Fibroblast of lung (primary cell): ENCODE measurements at regions not wholly inside any gene's neighbourhood (a gene's known extent, or its start where the extent isn't known, plus 50 kb on each side); places are given as distances from the start of the nearest gene placed in this dataset.

Source experiments
- DNase-seq, 2 donors: peaks; one replicate each; pipeline versions ENCODE4 v3.0.0 to v3.0.0-alpha.2; 2010; ENCODE audit warnings: low read depth in 2 of 2
- H2AFZ ChIP-seq: 2 replicates; pipeline ENCODE4 v1.5.1; 2012; ENCODE audit warnings: low read length, control low read depth, inconsistent platforms
- H3K27ac ChIP-seq: 2 replicates; pipeline ENCODE4 v1.5.1; 2011; ENCODE audit warnings: low read length, control low read depth; ENCODE audit not compliant: insufficient read depth
- H3K27me3 ChIP-seq: 2 replicates; pipeline ENCODE4 v1.5.1; 2011; ENCODE audit warnings: mild to moderate bottlenecking, low read length; ENCODE audit not compliant: control insufficient read depth, insufficient read depth
- H3K36me3 ChIP-seq: 2 replicates; pipeline ENCODE4 v1.5.1; 2011; ENCODE audit warnings: low read length; ENCODE audit not compliant: control insufficient read depth, insufficient read depth
- H3K4me1 ChIP-seq: 2 replicates; pipeline ENCODE4 v1.5.1; 2011; ENCODE audit warnings: low read length; ENCODE audit not compliant: control insufficient read depth, insufficient read depth; ENCODE audit errors: extremely low read depth
- H3K4me2 ChIP-seq: 2 replicates; pipeline ENCODE4 v1.5.1; 2011; ENCODE audit warnings: low read length, control low read depth; ENCODE audit not compliant: insufficient read depth; ENCODE audit errors: extremely low read depth
- H3K4me3 ChIP-seq, 4 experiments: fragments of 200-600 bp in 1 of 4; sonication (generic) in 1 of 4; replicated peaks in 1 of 4; 2 replicates each; pipeline ENCODE4 v1.5.1; 2011 to 2016; ENCODE audit warnings: low read length in 4 of 4, low read depth in 3 of 4, mild to moderate bottlenecking in 3 of 4, control low read depth in 2 of 4, inconsistent platforms in 1 of 4, mixed read lengths in 1 of 4; ENCODE audit not compliant: insufficient read depth in 1 of 4; ENCODE audit errors: control extremely low read depth in 1 of 4
- H3K79me2 ChIP-seq: 2 replicates; pipeline ENCODE4 v1.5.1; 2012; ENCODE audit warnings: mild to moderate bottlenecking, low read length, inconsistent platforms; ENCODE audit not compliant: control insufficient read depth, insufficient read depth
- H3K9ac ChIP-seq: 2 replicates; pipeline ENCODE4 v1.5.1; 2011; ENCODE audit warnings: mild to moderate bottlenecking, low read length, control low read depth; ENCODE audit not compliant: insufficient read depth
- H3K9me3 ChIP-seq: 2 replicates; pipeline ENCODE4 v1.5.1; 2012; ENCODE audit warnings: low read depth, low read length; ENCODE audit not compliant: control insufficient read depth, insufficient read depth
- H4K20me1 ChIP-seq: 2 replicates; pipeline ENCODE4 v1.5.1; 2011; ENCODE audit warnings: low read length; ENCODE audit not compliant: control insufficient read depth, insufficient read depth; ENCODE audit errors: extremely low read depth
- EZH2 ChIP-seq: IDR thresholded peaks from 2 replicates; pipeline ENCODE4 v1.5.1; 2012; ENCODE audit warnings: low read length, control low read depth, mild to moderate bottlenecking; ENCODE audit errors: missing control alignments
- TF ChIP-seq, protein P1 (sequence below), 2 donors: IDR thresholded peaks in 1 of 2; conservative IDR thresholded peaks in 1 of 2; 1 replicate in 1 of 2; 2 replicates in 1 of 2; pipeline ENCODE4 v1.5.1; 2011 to 2012; ENCODE audit warnings: low read length in 2 of 2, control low read depth in 1 of 2, inconsistent platforms in 1 of 2, low read depth in 1 of 2, mild to moderate bottlenecking in 1 of 2

DNA sequence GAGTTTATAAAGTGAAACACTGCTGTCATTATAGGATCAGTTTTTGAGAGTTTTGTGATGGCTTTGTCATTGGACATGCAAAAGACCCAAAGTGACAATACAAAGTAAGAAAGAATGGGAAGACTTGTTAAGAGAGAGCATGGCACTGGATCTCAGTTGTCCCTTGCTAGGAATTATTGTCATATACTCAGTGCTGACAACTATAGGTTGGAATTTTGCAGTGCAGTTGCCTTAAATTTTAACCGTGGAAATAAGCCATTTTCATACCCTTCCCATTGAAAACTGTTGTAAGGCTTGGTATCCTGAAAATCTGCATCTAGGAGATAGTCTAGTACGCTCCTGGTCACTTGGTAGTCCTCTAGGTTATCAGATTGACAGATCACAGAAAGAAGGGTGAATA is 1156.7 kb downstream of the GATA3 start:
- Histone ChIP-seq H4K20me1 (no peaks in the 10 kb centered on the region), H3K27ac (no peak overlapping the region), H3K36me3 (no peaks in the 10 kb centered on the region), H3K4me2 (no peak overlapping the region), H3K9me3 (no peaks in the 10 kb centered on the region), H3K9ac (no peak overlapping the region), H3K79me2 (no peaks in the 10 kb centered on the region), H3K27me3 (no peaks in the 10 kb centered on the region), H3K4me3 (no peak overlapping the region), H3K4me1 (no peaks in the 10 kb centered on the region), H2AFZ (no peak overlapping the region)
- DNase-seq: peak in 1 of 2 donors; percentile 9
- TF ChIP-seq, protein P1, sequence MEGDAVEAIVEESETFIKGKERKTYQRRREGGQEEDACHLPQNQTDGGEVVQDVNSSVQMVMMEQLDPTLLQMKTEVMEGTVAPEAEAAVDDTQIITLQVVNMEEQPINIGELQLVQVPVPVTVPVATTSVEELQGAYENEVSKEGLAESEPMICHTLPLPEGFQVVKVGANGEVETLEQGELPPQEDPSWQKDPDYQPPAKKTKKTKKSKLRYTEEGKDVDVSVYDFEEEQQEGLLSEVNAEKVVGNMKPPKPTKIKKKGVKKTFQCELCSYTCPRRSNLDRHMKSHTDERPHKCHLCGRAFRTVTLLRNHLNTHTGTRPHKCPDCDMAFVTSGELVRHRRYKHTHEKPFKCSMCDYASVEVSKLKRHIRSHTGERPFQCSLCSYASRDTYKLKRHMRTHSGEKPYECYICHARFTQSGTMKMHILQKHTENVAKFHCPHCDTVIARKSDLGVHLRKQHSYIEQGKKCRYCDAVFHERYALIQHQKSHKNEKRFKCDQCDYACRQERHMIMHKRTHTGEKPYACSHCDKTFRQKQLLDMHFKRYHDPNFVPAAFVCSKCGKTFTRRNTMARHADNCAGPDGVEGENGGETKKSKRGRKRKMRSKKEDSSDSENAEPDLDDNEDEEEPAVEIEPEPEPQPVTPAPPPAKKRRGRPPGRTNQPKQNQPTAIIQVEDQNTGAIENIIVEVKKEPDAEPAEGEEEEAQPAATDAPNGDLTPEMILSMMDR (conservative IDR thresholded peaks at IDR 0.05 in 1 of 2, IDR thresholded peaks at IDR 0.05 in 1 of 2; ENCODE audit: low read depth in 1 of 2, low read length in 2 of 2): peak; percentile 37 to 69
- TF ChIP-seq EZH2: no peak

- H3K4me3 ChIP-seq: no peak overlapping the region
- no peak overlapping the region for H3K27ac ChIP-seq
- H3K4me1 ChIP-seq: no peaks in the 10 kb centered on the region
- H3K27me3 ChIP-seq: no peaks in the 10 kb centered on the region
- no peaks in the 10 kb centered on the region for H3K9me3 ChIP-seq
- H3K9ac ChIP-seq: no peak overlapping the region
- no peaks in the 10 kb centered on the region for H4K20me1 ChIP-seq
- no peak overlapping the region for H3K4me2 ChIP-seq
- no peak overlapping the region for H2AFZ ChIP-seq
- no peak for DNase-seq
- TF ChIP-seq, protein P1 (conservative IDR thresholded peaks at IDR 0.05 in 1 of 2, IDR thresholded peaks at IDR 0.05 in 1 of 2; ENCODE audit: low read depth in 1 of 2, low read length in 2 of 2): no peak
- TF ChIP-seq EZH2: no peak
- H3K36me3 ChIP-seq: no peaks in the 10 kb centered on the region
- H3K79me2 ChIP-seq: no peaks in the 10 kb centered on the region
Observed at GRCh38 chr10:9214618-9215017, 1160.1 kb downstream of the GATA3 start.

DNA sequence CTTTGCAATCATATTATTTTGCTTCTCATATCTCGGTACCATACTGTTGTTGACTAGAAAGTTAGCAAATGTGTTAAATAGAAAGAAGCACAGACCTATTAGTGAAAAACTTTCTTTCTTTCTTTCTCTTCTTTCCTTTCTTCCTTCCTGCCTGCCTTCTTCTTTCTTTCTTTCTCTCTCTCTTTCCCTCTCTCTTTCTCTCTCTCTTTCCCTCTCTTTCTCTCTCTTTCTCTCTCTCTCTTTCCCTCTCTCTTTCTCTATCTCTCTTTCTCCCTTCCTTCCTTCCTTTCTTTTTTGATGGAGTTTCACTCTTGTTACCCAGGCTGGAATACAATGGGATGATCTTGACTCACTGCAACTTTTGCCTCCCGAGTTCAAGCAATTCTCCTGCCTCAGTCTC is 1160.6 kb downstream of the GATA3 start:
- H3K36me3 ChIP-seq: no peaks in the 10 kb centered on the region
- TF ChIP-seq, protein P1 (conservative IDR thresholded peaks at IDR 0.05 in 1 of 2, IDR thresholded peaks at IDR 0.05 in 1 of 2; ENCODE audit: low read depth in 1 of 2, low read length in 2 of 2): no peak
- no peak for TF ChIP-seq EZH2

More for the DNA sequence above, 1160.6 kb downstream of the GATA3 start:
- Histone ChIP-seq H3K27me3 (no peaks in the 10 kb centered on the region), H4K20me1 (no peaks in the 10 kb centered on the region), H3K27ac (no peak overlapping the region), H3K4me3 (no peak overlapping the region), H3K4me2 (no peak overlapping the region), H3K79me2 (no peaks in the 10 kb centered on the region), H3K9ac (no peak overlapping the region), H2AFZ (no peak overlapping the region), H3K9me3 (no peaks in the 10 kb centered on the region), H3K4me1 (no peaks in the 10 kb centered on the region)
- no peak for DNase-seq
